GM20000 (cell line): ENCODE measurements at regions not wholly inside any gene's neighbourhood (a gene's known extent, or its start where the extent isn't known, plus 50 kb on each side); places are given as distances from the start of the nearest gene placed in this dataset.

Source experiments
- DNase-seq: peaks from one replicate; pipeline ENCODE4 v3.0.0; 2012; ENCODE audit warnings: low spot score
- CTCF ChIP-seq: IDR thresholded peaks from 2 replicates; pipeline ENCODE4 v1.5.1; 2012; ENCODE audit warnings: mild to moderate bottlenecking, control low read depth; ENCODE audit errors: extremely low read depth, missing control alignments

DNA sequence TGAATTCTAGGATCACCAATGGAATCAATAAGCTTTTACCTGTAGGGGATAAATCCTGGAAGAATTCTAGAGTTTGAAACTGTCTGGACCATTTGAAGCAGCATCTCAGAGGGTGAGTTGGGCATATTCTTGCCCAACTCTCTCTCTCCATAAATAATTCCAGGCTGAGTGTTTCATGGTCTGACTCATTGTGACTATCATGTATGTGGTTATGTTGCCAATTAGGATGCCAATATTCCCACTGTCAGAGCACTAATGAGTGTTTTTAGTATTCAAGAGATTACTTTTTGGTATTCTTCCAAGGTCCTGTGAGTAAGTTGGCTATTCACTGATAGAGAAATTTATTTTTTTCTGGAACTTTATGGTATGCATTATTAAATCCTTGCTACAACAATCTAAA is 456.9 kb downstream of the TOX3 start:
- TF ChIP-seq CTCF, result no peak
- no peak for DNase-seq

GRCh38 chr16:52089476-52089875 is 457.5 kb downstream of the TOX3 start:
- no peak for TF ChIP-seq CTCF
- no peak for DNase-seq

DNA sequence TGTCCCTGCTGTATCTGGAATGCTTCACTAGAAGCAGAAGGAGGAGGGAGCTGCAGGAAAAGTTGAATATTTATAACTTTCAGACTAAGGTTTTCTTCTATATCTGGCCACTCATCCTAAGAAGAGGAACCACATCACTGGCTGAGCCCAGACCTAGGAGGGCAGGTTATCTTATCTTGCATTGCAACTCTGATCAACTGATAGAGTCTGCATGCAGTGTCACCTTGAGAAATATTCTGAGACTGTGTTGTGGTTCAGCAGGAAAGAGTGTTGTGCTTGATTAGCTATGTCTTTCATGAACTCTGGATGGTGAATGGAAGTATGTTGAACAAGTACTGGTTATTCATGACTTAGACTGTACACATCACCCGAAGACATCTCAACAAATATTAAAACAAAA is 460.0 kb downstream of the TOX3 start:
- no peak for DNase-seq

DNA sequence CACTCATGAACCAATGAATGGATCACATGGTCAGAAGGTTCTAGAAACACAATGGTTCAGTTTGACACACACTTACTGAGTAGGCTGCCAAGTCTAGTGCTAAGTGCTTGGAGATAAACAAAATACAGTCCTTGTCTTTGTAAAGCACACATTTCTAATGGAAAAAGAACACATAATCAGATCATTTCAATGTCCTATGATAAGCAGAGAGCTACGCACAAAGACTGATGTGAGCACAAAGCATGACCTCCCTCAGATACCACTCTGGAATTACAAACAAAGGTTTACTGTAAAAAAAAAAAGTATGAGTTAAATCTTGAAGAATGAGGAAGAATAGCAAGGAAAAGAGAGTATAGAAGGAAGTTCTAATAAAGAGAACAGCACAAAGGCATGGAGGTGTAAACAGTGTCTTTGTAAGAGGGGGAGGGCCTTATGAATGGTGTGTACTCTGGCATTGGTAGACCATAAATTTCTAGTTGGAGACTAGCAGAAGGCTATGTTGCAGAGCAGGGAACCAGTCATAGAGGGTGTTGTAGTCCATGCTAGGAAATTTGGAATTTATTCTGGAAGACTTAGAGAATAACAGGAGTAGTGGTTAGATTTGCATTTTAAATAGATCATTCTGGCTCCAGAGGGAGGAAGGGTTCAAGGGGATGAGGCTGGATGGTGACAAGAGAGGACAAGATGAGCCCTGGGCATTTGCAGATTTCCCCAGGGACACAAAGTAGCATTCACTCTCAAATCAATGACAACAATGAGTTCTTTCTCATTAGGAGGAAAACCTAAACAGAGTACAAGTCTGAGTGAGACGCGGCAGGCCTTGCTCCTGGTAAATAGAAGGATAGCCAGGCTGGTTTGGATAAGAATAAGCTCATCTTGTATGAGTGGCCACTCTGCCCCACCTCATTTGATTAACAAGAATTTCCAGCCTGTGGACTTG is 468.0 kb downstream of the TOX3 start:
- TF ChIP-seq CTCF, result no peak
- no peak for DNase-seq

More for the DNA sequence above, 460.0 kb downstream of the TOX3 start:
- no peak for TF ChIP-seq CTCF

- DNase-seq, result no peak
- no peak for TF ChIP-seq CTCF
Observed at GRCh38 chr16:52077607-52078006, 469.3 kb downstream of the TOX3 start.

GRCh38 chr16:52076801-52077201 is 470.1 kb downstream of the TOX3 start:
- DNase-seq, result no peak
- no peak for TF ChIP-seq CTCF

DNA sequence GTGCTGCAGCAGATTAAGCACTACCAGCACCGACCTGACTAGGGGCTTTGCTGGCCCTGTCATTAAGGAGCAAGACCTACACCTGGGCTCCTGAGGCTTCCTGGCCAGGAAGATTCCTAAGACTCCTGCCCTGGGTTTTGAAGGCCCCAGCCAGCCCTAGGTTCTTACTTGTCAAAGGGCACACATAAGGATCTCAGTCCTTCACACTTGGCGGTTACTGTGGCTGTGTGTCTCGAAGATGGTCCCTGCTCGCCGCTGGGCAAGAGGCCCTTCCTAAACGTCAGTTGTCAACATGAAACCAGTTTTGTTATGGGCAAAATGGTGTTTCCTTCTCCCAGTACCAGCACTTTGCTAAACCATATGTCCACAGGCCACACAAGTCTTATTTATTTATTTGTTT is 470.6 kb downstream of the TOX3 start:
- DNase-seq, result no peak
- TF ChIP-seq CTCF, result no peak
